ENCODE measurements at regions not wholly inside any gene's neighbourhood (a gene's known extent, or its start where the extent isn't known, plus 50 kb on each side); places are given as distances from the start of the nearest gene placed in this dataset.

- TF ChIP-seq CTCF (IDR thresholded peaks at IDR 0.05; ENCODE audit: borderline replicate concordance, control extremely low read depth, extremely low read depth, insufficient read depth, missing control alignments) = no peak
- in situ Hi-C loops (cut with MboI; ENCODE audit: low sequenced_read_pairs, unreplicated experiment) = no loop called here
These were observed 103.6 kb upstream of the AGBL1 start for GRCh38 chr15:85976102-85976501.

GRCh38 chr15:85976986-85977385, 102.7 kb upstream of the AGBL1 start:
- TF ChIP-seq CTCF (IDR thresholded peaks at IDR 0.05; ENCODE audit: borderline replicate concordance, control extremely low read depth, extremely low read depth, insufficient read depth, missing control alignments) = no peak
- DNase-seq (ENCODE audit: low spot score) = no peak
- in situ Hi-C loops (cut with MboI; ENCODE audit: low sequenced_read_pairs, unreplicated experiment) = no loop called here

More at GRCh38 chr15:85976102-85976501, 103.6 kb upstream of the AGBL1 start:
- no peak for DNase-seq (ENCODE audit: low spot score)

GRCh38 chr15:85977586-85977985, 102.1 kb upstream of the AGBL1 start:
- TF ChIP-seq CTCF (IDR thresholded peaks at IDR 0.05; ENCODE audit: borderline replicate concordance, control extremely low read depth, extremely low read depth, insufficient read depth, missing control alignments) = no peak
- DNase-seq (ENCODE audit: low spot score) = no peak
- in situ Hi-C loops (cut with MboI; ENCODE audit: low sequenced_read_pairs, unreplicated experiment) = no loop called here

GRCh38 chr15:85979929-85980328, 99.7 kb upstream of the AGBL1 start:
- in situ Hi-C loops (cut with MboI; ENCODE audit: low sequenced_read_pairs, unreplicated experiment) = no loop called here
- TF ChIP-seq CTCF (IDR thresholded peaks at IDR 0.05; ENCODE audit: borderline replicate concordance, control extremely low read depth, extremely low read depth, insufficient read depth, missing control alignments) = no peak
- no peak for DNase-seq (ENCODE audit: low spot score)

GRCh38 chr15:85980946-85981345, 98.7 kb upstream of the AGBL1 start:
- DNase-seq (ENCODE audit: low spot score) = no peak
- no peak for TF ChIP-seq CTCF (IDR thresholded peaks at IDR 0.05; ENCODE audit: borderline replicate concordance, control extremely low read depth, extremely low read depth, insufficient read depth, missing control alignments)
- in situ Hi-C loops (cut with MboI; ENCODE audit: low sequenced_read_pairs, unreplicated experiment) = no loop called here

- DNase-seq (ENCODE audit: low spot score) = no peak
- in situ Hi-C loops (cut with MboI; ENCODE audit: low sequenced_read_pairs, unreplicated experiment) = no loop called here
- TF ChIP-seq CTCF (IDR thresholded peaks at IDR 0.05; ENCODE audit: borderline replicate concordance, control extremely low read depth, extremely low read depth, insufficient read depth, missing control alignments) = no peak
These were observed 95.4 kb upstream of the AGBL1 start for GRCh38 chr15:85984241-85984640.

GRCh38 chr15:85986116-85986515, 93.6 kb upstream of the AGBL1 start:
- TF ChIP-seq CTCF (IDR thresholded peaks at IDR 0.05; ENCODE audit: borderline replicate concordance, control extremely low read depth, extremely low read depth, insufficient read depth, missing control alignments) = no peak
- in situ Hi-C loops (cut with MboI; ENCODE audit: low sequenced_read_pairs, unreplicated experiment) = no loop called here

More at GRCh38 chr15:85986116-85986515, 93.6 kb upstream of the AGBL1 start:
- no peak for DNase-seq (ENCODE audit: low spot score)

Data from GM13976 (cell line).